Aorta (tissue), 5 donors: ENCODE measurements at regions not wholly inside any gene's neighbourhood (a gene's known extent, or its start where the extent isn't known, plus 50 kb on each side); places are given as distances from the start of the nearest gene placed in this dataset.
"Not testable (repeated sequence)": the region's sequence is repeated elsewhere in the genome, so short reads cannot be mapped to it uniquely, and the experiment has no call there.

Experiments
- ATAC-seq: fragments of 200-7000 bp; cut with Tn5 transposase; one replicate; pipeline ENCODE4 v1.9.1; 2022; ENCODE audit warnings: moderate library complexity; ENCODE audit not compliant: low FRiP score
- DNase-seq, 2 donors: peaks; one replicate each; pipeline ENCODE4 v3.0.0-alpha.2; 2020
- H3K27ac ChIP-seq, 2 donors: one replicate each; pipeline ENCODE4 v1.5.1; 2013; ENCODE audit warnings: low read length in 2 of 2, mild to moderate bottlenecking in 2 of 2, moderate library complexity in 2 of 2, control low read depth in 1 of 2, inconsistent platforms in 1 of 2, low read depth in 1 of 2
- H3K27me3 ChIP-seq, 2 donors: one replicate each; pipeline ENCODE4 v1.6.1; 2013; ENCODE audit warnings: control low read depth in 1 of 2, low read length in 1 of 2, mild to moderate bottlenecking in 1 of 2, moderate library complexity in 1 of 2; ENCODE audit not compliant: insufficient read depth in 2 of 2, control insufficient read depth in 1 of 2
- H3K36me3 ChIP-seq, 2 donors: one replicate each; pipeline ENCODE4 v1.6.1; 2013; ENCODE audit warnings: control low read depth in 1 of 2, low read length in 1 of 2, mild to moderate bottlenecking in 1 of 2; ENCODE audit not compliant: insufficient read depth in 2 of 2, control insufficient read depth in 1 of 2
- H3K4me1 ChIP-seq, 2 donors: one replicate each; pipeline ENCODE4 v1.6.1; 2013; ENCODE audit warnings: low read length in 2 of 2, control low read depth in 1 of 2, mild to moderate bottlenecking in 1 of 2, moderate library complexity in 1 of 2; ENCODE audit not compliant: insufficient read depth in 2 of 2, control insufficient read depth in 1 of 2
- H3K4me3 ChIP-seq, 2 donors: one replicate each; pipeline ENCODE4 v1.5.1; 2013; ENCODE audit warnings: low read length in 2 of 2, control low read depth in 1 of 2, mild to moderate bottlenecking in 1 of 2
- H3K9me3 ChIP-seq: one replicate; pipeline ENCODE4 v1.6.1; 2013; ENCODE audit warnings: mild to moderate bottlenecking, low read length; ENCODE audit not compliant: control insufficient read depth
- WGBS, 2 donors: extraction: QIAGEN DNeasy Blood & Tissue Kit; methylation state at CpG; one replicate each; pipeline ENCODE4 v1.1.7; 2013; 5-methylcytosine and 5-hydroxymethylcytosine counted together
- intact Hi-C, 2 donors: fragments of 100-400 bp; cut with DNase I; formaldehyde crosslinking; loops; one replicate each; pipeline versions ENCODE4 v1.14.2 to v1.15.0; 2022
- donor health status: healthy with polysubstance abuse.
- donor health status: Bipolar disorder and iron deficiency.
- donor health status: DM: no; HTN: no; CAD: no.
- donor health status: DM: no; HTN: no; CAD: no.
- donor health status: DM: yes; HTN: yes; CAD: no.

DNA sequence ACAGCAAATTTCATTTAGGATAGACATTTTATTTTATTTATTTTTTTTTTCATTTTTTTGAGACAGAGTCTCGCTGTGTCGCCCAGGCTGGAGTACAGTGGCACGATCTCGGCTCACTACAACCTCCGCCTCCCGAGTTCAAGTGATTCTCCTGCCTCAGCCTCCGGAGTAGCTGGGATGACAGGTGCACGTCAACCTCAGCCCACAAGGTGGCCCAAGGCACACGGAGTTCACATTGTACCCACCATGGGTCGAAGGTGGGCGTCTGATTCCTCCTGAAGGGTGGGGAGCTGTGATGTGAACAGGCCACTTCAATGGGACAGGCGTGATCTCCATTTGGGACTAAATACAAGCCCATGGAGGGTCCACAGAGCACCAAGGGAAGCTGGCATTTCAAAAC is 65.0 kb upstream of the PPP2R3B start:
- H3K9me3 ChIP-seq, H3K4me1 ChIP-seq, intact Hi-C loops, H3K4me3 ChIP-seq, H3K27ac ChIP-seq, H3K36me3 ChIP-seq, H3K27me3 ChIP-seq, ATAC-seq: not testable (repeated sequence)
- WGBS, 2 donors: 61 to 62% methylated on average over 12 of the region's 12 CpGs
- peak in 1 of 2 donors; percentile 39 for DNase-seq

DNA sequence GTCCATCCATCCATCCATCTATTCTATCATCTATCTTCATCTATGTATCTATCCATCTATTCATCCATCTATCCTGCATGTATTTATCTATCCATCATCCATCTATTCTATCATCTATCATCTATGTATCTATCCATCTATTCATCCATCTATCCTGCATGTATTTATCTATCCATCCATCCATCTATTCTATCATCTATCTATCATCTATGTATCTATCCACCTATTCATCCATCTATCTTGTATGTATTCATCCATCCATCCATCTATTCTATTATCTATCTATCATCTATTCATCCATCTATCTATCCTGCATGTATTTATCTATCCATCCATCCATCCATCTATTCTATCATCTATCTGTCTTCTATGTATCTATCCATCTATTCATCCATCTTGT is 65.9 kb upstream of the PPP2R3B start:
- intact Hi-C loops: no loop called here
- DNase-seq (no peak), ATAC-seq (no peak)
- H3K9me3 ChIP-seq: no peaks in the 10 kb centered on the region
- H3K27me3 ChIP-seq: no peaks in the 10 kb centered on the region
- H3K4me3 ChIP-seq: no peak overlapping the region
- no peaks in the 10 kb centered on the region for H3K4me1 ChIP-seq
- H3K27ac ChIP-seq: no peak overlapping the region
- no peaks in the 10 kb centered on the region for H3K36me3 ChIP-seq

DNA sequence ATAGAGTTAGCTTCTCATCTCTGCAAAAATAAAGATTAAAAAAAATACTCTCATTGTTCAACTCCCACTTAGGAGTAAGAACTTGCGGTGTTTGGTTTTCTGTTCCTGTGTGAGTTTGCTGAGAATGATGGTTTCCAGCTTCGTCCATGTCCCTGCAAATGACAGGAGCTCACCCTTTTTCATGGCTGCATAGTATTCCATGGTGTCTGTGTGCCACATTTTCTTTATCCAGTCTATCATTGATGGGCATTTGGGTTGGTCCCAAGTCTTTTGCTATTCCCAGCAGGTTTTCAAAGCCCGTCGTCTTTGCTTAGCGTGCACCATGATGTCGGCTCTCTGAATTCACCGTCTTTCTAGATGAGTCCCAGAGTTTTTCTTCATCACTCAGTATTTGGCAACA is 67.8 kb upstream of the PPP2R3B start:
- 84 to 97% methylated on average over 7 of the region's 7 CpGs for WGBS, 2 donors
- H3K4me1 ChIP-seq, H3K27me3 ChIP-seq, ATAC-seq, DNase-seq, H3K36me3 ChIP-seq, H3K27ac ChIP-seq, intact Hi-C loops, H3K4me3 ChIP-seq, H3K9me3 ChIP-seq: not testable (repeated sequence)

DNA sequence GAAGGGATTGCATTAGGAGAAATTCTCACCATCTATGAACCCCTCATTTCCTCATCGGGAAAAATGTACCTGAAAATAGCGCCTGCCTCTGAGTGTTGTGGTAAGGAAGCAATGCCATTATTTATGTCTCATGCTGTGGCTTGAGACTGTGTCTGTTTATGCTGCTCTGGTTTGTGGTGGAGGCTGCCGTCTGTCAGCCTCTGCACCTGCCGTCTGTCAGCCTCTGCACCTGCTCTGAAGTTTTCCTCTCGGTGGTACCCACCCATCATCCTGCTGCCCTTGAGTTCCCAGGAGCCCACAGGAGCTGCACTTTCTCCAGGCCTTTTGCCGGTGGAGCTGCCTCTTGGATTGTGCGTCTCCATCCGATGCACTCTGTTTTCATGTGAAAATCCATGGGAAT is 68.5 kb upstream of the PPP2R3B start:
- no peaks in the 10 kb centered on the region for H3K4me1 ChIP-seq
- WGBS, 2 donors: 46 to 57% methylated on average over 8 of the region's 8 CpGs
- no peaks in the 10 kb centered on the region for H3K27me3 ChIP-seq
- intact Hi-C loops: no loop called here
- DNase-seq (peak in 1 of 2 donors; percentile 30), ATAC-seq (no peak)
- no peak overlapping the region for H3K27ac ChIP-seq
- no peaks in the 10 kb centered on the region for H3K9me3 ChIP-seq
- no peaks in the 10 kb centered on the region for H3K36me3 ChIP-seq
- no peak overlapping the region for H3K4me3 ChIP-seq

DNA sequence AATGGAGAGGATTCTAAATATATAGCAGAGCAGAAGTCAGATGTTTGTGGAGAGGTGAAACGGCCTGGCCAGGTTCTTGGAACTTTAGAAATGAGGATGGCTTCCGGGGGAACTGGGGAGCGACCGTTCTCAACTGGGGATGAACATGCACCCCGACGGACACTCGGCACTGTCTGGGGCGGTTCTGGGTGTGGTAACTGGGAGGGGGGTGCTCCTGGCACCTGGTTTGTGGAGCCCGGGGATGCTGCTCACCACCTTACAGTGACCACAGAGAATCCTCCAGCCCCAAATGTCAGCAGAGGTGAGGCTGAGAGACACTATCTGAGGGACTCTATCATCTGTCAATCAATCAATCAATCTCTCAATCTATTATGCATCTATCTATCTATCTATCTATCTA is 69.0 kb upstream of the PPP2R3B start:
- no peak for ATAC-seq
- Histone ChIP-seq H3K4me1 (no peaks in the 10 kb centered on the region), H3K36me3 (no peaks in the 10 kb centered on the region), H3K27ac (no peak overlapping the region), H3K27me3 (no peaks in the 10 kb centered on the region), H3K9me3 (no peaks in the 10 kb centered on the region), H3K4me3 (no peak overlapping the region)
- peak in 1 of 2 donors; percentile 10 for DNase-seq
- intact Hi-C loops: no loop called here
- WGBS, 2 donors: 63 to 70% methylated on average over 9 of the region's 9 CpGs

DNA sequence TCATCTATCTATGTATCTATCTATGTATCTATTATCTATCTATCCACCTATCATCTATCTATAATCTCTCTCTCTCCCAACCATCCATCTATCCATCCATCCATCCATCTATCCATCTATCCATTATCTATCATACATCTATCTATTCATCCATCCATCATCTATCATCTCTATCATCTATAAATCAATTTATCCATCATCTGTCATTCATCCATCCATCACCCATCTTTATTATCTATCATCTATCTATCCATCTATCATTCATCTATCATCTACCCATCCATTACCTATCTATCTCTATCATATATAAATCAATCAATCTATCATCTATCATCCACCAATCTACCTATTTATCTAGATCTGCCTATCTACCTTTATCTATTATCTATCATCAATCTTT is 69.4 kb upstream of the PPP2R3B start:
- Histone ChIP-seq H3K36me3 (no peaks in the 10 kb centered on the region), H3K27me3 (no peaks in the 10 kb centered on the region), H3K9me3 (no peaks in the 10 kb centered on the region), H3K4me1 (no peaks in the 10 kb centered on the region), H3K4me3 (no peak overlapping the region), H3K27ac (no peak overlapping the region)
- intact Hi-C loops: no loop called here
- no peak for DNase-seq
- ATAC-seq: no peak

DNA sequence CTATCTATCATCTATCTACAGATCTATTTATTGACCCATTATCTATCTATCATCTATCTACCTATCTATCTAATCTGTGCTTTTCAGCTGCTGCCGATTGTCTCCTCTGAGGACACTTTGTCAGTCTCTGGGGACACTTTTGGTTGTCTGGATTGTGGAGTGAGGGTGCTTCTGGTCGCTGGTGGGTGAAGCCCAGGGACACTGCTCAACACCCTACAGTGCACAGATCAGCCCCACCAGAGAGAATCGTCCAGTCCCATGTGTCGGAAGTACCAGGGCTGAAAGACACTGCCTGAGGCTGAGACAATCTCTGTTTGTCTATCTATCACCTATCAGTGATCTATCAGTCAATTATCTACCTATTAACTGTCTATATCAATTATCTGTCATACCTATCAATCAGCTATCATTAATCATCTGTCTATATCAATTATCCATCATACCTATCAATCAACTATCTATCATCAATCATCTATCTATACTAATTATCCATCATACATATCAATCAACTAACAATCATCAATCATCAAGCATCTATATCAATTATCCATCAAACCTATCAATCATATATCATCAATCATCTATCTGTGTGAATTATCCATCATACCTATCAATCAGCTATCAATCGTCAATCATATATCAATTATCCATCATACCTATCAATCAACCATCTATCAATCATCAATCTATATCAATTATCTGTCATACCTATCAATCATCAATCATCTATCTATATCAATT is 70.0 kb upstream of the PPP2R3B start:
- no peak for ATAC-seq
- Histone ChIP-seq H3K27ac (no peak overlapping the region), H3K4me1 (no peaks in the 10 kb centered on the region), H3K36me3 (no peaks in the 10 kb centered on the region), H3K9me3 (no peaks in the 10 kb centered on the region), H3K4me3 (no peak overlapping the region), H3K27me3 (no peaks in the 10 kb centered on the region)
- WGBS, 2 donors: 69 to 79% methylated on average over 5 of the region's 5 CpGs
- intact Hi-C loops: no loop called here
- DNase-seq: no peak

DNA sequence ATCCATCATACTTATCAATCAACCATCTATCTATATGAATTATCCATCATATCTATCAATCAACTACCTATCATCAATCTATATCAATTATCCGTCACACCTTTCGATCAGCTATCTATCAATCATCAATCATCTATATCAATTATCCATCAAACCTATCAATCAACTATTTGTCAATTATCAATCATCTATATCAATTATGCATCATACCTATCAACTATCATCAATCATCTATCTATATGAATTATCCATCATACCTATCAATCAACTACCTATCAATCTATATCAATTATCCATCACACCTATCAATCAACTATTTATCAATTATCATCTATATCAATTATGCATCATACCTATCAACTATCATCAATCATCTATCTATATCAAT is 70.6 kb upstream of the PPP2R3B start:
- no peak overlapping the region for H3K27ac ChIP-seq
- H3K36me3 ChIP-seq: no peaks in the 10 kb centered on the region
- no peaks in the 10 kb centered on the region for H3K4me1 ChIP-seq
- no peak for DNase-seq
- H3K4me3 ChIP-seq: no peak overlapping the region
- ATAC-seq: no peak
- intact Hi-C loops: no loop called here
- no peaks in the 10 kb centered on the region for H3K9me3 ChIP-seq
- H3K27me3 ChIP-seq: no peaks in the 10 kb centered on the region
- 74 to 82% methylated on average over 2 of the region's 2 CpGs for WGBS, 2 donors

DNA sequence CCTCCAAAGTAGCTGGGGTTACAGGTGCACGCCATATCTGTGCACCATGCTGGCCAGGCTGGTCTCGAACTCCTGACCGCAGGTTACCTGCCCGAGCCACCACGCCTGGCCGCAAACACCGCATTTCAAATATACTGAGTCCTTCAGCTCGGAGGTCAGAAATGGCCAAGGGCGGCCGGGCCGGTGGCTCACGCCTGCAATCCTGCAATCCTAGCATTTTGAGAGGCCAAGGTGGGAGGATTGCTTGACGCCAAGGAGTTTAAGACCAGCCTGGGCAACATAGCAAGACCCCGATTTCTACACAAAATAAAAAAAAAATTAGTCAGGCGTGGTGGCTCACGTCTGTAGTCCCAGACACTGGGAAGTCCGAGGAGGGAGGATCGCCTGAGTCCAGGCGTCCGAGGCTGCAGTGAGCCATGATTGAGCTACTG is 71.9 kb upstream of the PPP2R3B start:
- ATAC-seq (no peak), DNase-seq (peak in 1 of 2 donors; percentile 54)
- Histone ChIP-seq H3K4me3 (no peak overlapping the region), H3K9me3 (no peaks in the 10 kb centered on the region), H3K27ac (no peak overlapping the region), H3K36me3 (no peaks in the 10 kb centered on the region), H3K4me1 (no peaks in the 10 kb centered on the region), H3K27me3 (no peaks in the 10 kb centered on the region)
- 90 to 91% methylated on average over 20 of the region's 20 CpGs for WGBS, 2 donors
- intact Hi-C loops: no loop called here
